Mucosa of gallbladder (tissue), 1 donor: ENCODE measurements at regions not wholly inside any gene's neighbourhood (a gene's known extent, or its start where the extent isn't known, plus 50 kb on each side); places are given as distances from the start of the nearest gene placed in this dataset.
"Not testable (repeated sequence)": the region's sequence is repeated elsewhere in the genome, so short reads cannot be mapped to it uniquely, and the experiment has no call there.

Source experiments
- DNase-seq: peaks from one replicate; pipeline ENCODE4 v3.0.0-alpha.2; 2020; ENCODE audit warnings: low spot score
- donor health status: DM: no; HTN: no; CAD: no.

DNA sequence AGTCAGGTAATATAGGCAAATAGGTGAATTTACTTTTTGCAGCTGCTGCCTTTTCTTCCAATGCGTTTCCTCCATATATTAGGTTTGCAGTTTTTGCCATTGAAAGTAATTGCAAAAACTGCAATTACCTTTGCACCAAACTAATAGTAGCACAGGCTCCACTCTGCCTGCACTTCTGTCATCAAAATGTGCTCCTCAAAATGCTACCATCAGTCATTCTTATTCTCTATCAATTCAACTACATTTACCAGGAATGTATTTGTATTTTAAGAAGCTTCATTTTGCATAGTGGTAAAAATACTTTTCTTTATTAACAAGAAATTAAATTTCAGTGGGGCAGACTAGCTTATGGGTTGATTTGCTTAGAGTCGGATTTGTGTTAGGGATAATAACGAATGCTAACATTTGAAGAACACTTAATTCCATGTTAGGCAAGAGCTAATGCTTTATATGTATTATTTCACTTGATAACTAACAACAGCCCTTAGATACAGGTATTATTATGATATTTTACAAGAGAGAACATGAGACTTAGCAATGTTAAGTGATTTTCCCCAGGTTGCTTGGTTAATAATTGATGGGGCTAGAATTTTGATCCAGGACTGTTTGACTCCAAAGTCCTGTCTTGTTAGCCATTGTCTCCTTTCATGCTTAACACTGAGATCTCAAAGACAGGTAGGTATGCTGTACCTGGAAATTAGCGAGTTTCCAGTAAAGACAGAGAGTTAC lies 300.4 kb downstream of the MAN2A1 start:
- peak; percentile 17 for DNase-seq

DNA sequence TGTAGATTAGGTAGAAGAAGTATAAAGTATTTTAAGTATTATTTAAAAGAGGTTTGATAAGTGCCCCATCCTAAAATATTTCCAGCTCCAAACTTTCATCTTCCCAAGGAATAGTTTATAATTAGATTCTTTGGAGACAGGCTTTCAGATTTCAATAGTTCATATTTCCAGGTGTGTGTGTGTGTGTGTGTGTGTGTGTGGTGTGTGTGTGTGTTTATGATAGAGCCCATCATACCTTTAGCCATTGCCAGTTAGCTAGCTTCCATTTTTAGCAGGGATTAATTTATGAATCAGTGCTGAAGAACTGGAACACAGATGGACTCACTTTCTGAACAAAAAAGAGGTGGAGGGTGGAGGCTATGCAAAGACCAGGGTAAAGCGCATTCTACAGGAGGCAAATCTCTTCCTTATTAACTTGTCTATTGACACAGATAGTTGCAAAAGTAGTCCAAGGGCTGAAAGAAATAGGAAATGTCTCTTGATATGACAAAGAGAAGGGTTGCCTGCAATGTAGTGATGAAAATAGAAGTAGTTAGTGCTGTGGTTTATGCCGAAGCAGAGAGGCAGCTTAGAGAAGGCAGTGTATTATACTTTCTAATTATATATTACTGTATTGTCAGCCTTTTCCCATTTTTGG lies 301.1 kb downstream of the MAN2A1 start:
- DNase-seq, result no peak

DNA sequence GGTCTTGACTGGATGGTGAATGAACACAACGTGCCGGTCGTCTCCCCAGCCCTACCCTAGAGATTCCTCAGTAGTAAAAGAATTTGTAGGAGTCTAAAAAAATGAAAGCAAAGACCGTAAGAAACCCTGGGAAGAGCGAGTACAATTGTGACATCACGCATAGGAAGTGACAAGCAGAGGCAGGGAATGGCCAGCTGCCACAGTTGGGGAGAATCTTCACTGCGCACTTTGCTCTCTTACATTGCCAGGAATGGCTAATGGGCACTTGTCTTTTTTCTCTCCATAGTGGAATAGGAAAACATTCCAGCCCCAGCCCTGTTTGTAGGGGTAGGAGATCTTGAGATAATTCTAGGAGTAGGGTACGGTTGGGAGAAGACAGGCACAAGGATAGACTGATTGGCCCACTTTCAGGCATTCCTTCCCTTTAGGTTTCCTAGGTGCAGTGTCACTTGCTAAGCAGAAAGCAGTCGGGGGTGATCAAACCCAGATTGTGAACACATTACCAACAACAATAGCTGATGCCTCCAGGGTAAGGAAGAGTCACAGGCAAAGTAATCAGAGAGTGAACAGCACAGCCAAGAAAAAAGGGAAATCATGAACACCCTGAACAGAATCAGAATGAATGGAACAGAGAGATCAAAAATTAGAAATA lies 302.7 kb downstream of the MAN2A1 start:
- no peak for DNase-seq

DNA sequence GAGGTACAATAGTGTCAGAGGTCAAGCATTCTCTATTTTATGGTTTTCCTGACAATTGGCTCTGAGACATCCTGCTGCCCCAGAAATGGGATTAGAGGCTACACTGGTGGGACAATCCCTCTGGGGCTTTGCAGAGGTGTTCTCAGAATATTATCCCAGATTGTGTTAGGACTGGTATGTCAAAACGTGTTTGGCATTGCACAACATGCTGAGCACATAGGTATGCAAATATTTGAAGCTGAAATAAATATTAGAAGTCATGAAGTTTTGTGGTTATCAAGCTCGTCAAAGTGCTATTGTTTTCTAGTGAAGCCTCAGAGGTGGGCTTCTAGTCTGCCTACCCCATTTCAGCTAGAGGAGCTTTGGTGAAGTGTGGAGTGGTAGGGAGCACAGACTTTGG lies 304.4 kb downstream of the MAN2A1 start:
- no peak for DNase-seq

DNA sequence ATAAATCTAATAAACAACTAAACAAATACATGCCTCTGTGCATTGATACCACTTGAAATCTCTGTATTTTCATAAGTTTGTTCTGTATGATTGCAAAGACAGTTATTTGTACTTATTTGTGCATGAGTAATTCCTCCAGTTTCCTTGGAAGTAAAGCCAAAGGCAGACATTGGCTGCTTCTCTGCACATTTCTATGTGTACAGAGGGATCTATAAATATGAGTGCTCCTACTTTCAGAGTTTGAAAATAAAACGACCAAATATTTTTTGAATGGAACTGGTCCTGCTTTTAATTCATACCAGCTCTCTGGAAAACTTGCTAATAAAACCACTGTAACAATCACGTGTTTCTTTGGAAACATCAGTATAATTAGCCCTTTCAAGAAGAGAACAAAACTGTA lies 306.5 kb downstream of the MAN2A1 start:
- no peak for DNase-seq

DNA sequence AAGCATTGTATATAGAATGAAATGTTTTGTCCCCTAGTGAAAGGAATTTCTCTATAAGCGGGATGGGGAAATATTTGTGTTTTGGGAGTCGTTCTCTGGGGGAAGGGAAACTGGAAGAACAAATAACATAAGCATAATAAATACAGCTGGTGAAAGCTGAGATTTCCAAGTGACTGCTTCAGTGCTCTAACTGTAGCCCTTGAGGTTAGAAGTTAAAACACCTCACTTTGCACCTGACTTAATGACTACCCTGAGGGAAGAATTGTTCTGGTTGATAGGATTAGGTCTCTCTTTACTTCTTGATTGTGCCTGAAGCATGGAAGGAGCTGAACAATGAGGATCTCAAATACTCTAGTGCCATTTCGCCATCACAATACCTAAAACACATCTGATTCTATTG lies 307.4 kb downstream of the MAN2A1 start:
- DNase-seq, result no peak

DNA sequence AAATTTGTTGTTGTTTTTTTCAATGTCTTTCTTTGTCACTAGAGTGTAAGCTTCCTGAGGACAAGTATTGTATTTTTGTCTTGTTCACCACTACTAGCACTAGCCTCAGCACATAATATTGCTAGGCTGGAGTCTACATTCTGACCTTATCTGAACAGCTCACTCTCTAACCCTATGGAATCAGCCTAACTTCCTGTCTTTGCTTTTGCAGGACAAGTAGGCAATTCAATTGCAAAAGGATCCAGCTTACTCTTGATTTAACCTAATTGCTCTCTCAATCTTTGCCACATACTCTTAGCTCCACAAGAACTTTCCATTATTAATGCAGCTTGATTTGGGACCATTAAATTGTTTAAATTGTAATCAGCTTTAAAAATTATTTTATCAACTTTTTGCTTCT lies 308.5 kb downstream of the MAN2A1 start:
- no peak for DNase-seq

DNA sequence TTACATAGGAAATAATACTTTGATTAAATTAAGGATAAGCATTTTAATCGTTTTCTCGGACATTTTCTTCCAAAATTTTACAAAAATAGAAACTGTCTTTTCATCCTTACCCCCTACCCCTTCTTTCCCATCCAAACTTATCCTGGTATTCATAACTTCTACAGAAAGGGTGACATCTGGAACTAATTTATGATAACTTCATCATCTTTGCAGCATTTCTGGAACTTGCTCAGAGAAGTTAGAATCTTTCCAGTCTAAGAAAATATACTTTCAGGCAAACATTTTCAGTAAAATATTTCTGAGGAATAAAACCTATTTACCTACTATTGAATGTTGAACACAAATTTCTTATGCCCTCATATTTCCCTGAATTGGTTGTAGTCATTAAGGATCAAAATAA lies 309.0 kb downstream of the MAN2A1 start:
- no peak for DNase-seq

DNA sequence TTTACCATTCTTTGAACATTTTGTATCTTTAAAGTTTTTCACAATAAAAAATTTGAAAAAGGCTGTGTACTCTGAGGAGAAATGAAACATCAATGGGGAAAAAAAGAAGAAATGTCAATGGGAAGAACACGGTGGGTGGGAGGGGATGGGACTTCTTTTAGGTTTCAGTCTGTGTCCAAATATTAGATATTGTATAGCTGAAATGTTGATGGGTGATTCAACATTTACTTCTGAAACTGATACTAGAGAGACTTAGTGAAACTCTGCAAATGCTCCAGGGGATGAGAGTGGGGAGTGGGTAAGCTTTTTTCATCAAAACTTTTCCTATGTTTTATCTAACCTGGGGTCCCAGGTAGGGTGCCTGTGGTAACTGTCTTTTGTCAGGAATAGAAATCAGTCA lies 311.9 kb downstream of the MAN2A1 start:
- no peak for DNase-seq

DNA sequence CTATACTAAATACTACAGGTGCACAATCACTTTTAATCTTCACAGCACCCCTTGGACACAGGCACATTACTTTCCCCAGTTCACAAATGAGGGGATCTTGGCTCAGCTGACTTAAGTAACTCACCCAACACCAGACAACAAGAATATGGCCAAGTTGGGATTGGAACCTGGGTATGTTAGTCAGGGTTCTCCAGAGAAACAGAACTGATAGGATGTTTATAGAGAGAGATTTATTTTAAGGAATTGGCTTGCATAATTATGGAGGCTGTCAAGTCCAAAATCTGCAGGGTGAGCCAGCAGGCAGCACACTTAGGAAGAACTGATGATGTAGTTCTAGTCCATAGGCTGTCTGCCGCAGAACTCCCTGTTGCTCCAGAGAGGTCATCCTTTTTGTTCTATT lies 312.9 kb downstream of the MAN2A1 start:
- no peak for DNase-seq

DNA sequence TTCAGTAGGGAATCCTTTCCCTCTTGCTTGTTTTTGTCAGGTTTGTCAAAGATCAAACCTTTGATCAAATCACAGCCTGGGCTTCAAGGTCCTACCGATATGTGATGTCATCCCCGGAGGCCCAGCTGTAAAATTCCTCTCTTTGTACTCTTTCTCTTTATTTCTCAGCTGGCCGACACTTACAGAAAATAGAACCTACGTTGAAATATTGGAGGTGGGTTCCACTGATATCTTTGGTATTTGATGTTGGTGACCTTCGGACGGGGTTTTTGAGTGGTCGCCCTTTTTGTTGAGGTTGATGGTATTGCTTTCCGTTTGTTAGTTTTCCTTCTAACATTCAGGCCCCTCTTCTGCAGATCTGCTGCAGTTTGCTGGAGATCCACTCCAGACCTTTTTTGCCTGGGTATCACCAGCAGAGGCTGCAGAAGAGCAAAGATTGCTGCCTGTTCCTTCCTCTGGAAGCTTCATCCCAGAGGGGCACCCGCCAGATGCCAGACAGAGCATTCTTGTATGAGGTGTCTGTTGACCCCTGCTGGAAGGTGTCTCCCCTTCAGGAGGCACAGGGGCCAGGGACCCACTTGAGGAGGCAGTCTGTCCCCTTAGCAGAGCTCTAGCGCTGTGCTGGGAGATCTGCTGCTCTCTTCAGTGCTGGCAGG lies 316.3 kb downstream of the MAN2A1 start:
- DNase-seq, result not testable (repeated sequence)

DNA sequence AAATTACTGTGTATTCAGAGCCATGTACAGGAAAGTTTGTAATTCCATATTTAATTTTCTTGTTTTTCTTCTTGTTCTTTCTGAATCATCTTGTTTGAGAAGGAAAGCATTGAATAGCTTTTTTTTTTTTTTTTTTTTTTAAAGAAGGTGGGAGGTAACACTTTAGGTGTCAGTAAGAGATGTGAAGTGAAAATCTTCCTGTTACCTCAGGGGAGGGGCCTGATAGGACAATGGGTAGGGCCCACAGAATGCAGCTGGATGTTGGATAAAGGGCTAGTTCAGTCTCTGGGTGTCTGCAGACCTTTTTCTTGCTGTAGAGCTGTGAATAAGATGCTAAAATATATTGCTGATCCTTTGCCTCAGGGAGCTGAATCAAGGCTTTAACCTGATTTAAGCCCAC lies 317.4 kb downstream of the MAN2A1 start:
- DNase-seq, result no peak

DNA sequence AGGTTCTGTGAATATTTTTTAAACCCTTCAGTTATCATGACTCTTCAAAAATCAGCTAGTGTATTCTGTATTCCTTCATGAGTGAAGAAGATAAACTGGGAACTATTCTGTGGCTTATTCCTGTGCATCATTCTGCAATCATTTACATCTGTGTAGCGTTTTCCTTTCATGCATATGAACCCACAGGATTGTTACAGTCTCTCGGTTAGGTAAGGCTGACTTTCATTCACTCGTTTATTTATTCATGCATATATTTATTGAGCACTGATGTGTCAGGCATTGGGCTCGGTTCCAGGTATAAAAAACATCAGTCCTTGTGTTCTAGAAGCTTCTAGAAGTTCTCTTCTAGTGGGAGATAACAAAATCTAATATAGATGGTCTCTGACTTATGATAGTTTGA lies 318.4 kb downstream of the MAN2A1 start:
- no peak for DNase-seq

DNA sequence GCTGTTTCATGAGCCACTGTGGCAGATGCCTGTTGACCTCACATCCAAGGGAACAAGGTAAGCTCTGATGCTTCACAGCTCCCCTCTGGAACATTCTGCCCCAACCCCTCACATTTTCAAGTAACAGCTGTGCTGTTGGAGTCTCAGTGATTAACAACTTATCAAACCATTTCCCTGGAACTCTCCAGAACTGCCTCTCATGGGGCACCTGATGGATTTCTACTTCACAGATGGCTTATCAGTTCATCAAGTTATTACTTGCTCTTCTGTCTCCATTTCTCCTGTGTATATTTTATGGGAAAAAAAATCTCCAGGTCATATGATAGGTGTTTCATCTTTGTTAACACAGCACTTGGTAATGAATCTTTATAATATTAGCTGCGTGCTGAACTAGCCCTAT lies 322.4 kb downstream of the MAN2A1 start:
- DNase-seq, result no peak

DNA sequence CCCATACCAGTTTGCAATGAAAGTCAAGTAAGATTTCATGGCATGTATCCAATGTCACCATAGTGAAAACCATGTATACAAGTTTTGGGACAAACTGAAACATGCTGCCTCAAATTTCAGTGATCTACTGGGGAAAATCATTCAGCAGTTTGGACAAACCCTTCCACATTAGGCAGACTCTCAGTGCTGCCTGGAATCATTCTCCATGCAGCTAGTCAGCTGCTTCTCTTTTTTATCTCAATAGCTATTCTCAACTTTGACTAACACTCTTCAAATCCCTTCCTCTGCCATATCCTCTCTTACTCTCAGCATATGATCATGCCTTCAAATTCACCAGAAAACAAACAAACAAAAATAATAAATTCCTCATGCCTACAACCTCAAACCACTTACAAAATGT lies 323.3 kb downstream of the MAN2A1 start:
- DNase-seq, result no peak

DNA sequence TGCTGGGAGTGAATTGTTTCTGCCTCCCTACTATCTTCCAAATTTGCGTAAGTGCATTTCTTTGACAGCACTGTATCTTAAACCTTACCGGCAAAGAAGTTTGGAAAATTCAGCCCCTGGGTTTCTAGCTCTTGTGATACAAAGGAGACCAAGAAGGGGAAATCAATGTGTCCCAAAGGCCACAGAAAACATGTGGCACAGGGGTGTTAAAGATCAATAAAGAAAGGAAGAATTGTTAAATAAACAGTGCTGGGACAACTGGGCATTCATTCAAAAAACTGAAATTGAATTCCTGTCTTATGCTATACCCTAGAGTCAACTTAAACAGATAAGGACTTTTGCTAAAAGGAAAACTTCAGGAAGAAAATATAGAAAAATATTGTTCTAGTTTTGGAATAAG lies 328.1 kb downstream of the MAN2A1 start:
- DNase-seq, result peak; percentile 25

DNA sequence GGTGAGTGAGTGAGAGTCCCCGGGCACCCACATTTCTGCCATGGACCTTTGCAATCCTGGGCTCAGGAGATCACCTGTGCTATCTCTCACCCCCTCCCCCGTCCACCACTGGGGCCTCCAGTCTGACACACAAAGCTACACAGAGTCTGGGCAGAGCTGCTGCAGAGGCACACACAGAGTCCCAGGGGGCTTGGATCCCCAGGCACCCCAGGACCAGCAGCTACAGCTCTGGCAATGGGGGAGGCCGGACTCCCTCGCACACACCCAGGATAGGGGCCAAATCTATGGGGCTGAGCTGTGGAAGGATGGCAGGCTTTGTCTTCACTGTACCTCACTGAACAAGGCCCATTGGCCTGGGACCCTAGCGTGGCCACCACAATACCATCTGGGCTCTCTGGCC lies 328.8 kb downstream of the MAN2A1 start:
- no peak for DNase-seq

DNA sequence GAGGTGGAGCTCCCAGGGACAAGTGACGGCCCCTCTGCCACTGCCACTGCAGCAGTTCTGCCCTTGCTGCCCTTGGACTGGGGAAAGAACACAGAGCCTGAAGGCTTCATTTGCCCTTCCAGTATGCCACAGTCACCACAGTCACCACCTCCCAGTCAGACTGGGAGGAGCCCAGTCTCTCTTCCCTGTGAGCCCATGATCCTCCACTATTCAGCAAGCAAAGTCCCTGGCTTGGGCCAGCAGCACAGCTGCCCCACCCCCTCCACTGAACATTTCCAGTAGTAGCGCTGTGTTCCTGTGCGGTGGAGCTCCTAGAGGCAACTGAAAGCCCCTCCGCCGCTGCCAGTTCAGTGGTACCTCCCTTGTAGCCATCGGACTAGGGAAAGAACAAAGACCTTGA lies 329.4 kb downstream of the MAN2A1 start:
- DNase-seq, result no peak

DNA sequence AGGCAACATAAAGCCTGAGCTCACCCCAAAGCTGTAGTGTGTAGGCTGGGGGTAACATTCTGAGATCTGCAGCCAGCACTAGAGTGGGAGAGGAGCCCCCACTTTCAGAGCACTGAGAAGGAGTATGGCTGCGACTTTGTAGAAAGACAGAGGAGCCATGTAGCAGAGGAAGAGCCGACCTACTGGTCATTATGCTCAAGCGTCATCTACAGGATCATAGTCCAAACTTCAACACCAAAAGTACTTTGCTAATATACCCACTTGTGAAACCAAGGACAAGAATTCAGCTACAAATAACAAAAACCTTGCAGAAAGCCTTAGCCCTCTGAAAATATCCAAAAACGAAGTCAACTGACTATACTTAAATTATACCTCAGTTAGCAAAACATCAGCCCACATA lies 330.1 kb downstream of the MAN2A1 start:
- no peak for DNase-seq

DNA sequence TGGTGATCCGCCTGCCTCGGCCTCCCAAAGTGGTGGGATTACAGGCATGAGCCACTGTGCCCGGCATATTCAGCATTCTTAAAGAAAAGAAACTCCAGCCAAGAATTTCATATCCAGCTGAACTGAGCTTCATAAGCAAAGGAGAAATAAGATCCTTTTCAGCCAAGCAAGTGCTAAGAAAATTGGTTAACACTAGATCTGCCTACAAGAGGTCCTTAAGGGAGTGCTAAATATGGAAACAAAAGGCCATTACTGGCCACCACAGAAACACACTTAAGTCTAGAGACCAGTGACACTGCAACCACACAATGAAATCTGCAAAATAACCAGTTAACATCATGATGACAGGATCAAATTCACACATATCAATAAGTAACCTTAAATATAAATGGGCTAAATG lies 331.5 kb downstream of the MAN2A1 start:
- no peak for DNase-seq

DNA sequence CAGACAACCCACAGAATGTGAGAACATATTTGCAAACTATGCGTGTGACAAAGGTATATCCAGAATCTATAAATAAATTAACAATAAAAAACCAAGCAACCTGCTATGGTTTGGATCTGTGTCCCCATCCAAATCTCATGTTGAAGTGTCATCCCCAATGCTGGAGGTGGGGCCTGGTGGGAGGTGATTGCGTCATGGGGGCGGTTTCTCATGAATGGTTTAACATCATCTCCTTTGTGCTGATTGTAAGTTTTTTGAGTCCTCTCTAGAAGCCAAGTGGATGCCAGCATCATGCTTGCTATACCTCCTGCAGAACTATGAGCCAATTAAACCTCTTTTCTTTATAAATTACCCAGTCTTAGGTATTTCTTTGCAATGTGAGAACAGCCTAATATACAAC lies 335.4 kb downstream of the MAN2A1 start:
- DNase-seq, result no peak

DNA sequence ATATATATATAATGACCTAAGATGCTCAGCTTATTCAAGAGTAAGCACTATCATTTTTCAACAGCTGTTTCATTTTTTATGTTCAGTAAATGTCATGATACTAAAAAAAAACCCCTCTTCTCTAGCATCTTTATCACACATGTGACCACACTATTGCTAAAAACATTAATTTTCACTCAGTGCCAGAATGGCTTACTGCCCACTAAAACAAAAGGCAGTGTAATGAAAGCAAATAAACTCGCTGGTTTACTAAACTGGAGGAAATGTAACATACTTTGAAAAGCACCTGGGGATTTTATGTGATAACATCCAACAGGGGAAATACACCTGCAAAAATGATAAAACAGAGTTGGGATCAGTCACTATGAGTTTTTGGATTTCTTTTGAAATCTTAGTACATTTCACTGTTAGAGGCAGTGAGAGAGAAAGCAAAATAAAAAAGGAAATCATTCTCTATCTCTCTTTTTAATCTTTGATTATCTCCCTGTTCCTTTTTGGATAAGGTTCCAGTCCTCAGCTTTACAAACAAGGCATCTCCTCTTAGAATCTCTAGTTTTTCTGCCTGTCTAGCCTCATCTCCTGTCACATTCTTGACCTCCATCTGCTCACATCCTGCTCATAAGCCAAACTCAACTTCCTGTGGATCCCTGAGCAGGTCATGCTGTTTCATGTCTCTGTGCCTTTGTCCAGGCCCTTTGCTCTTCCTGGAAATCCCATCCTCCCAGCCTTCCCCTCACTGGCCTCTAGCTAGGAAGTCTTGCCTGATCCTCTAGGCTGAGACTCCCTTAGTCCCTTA lies 338.0 kb downstream of the MAN2A1 start:
- DNase-seq, result no peak
